Fibroblast of lung (primary cell): ENCODE measurements at regions not wholly inside any gene's neighbourhood (a gene's known extent, or its start where the extent isn't known, plus 50 kb on each side); places are given as distances from the start of the nearest gene placed in this dataset.

ENCODE experiments used
- DNase-seq, 2 donors: peaks; one replicate each; pipeline versions ENCODE4 v3.0.0 to v3.0.0-alpha.2; 2010; ENCODE audit warnings: low read depth in 2 of 2
- H2AFZ ChIP-seq: 2 replicates; pipeline ENCODE4 v1.5.1; 2012; ENCODE audit warnings: low read length, control low read depth, inconsistent platforms
- H3K27ac ChIP-seq: 2 replicates; pipeline ENCODE4 v1.5.1; 2011; ENCODE audit warnings: low read length, control low read depth; ENCODE audit not compliant: insufficient read depth
- H3K27me3 ChIP-seq: 2 replicates; pipeline ENCODE4 v1.5.1; 2011; ENCODE audit warnings: mild to moderate bottlenecking, low read length; ENCODE audit not compliant: control insufficient read depth, insufficient read depth
- H3K36me3 ChIP-seq: 2 replicates; pipeline ENCODE4 v1.5.1; 2011; ENCODE audit warnings: low read length; ENCODE audit not compliant: control insufficient read depth, insufficient read depth
- H3K4me1 ChIP-seq: 2 replicates; pipeline ENCODE4 v1.5.1; 2011; ENCODE audit warnings: low read length; ENCODE audit not compliant: control insufficient read depth, insufficient read depth; ENCODE audit errors: extremely low read depth
- H3K4me2 ChIP-seq: 2 replicates; pipeline ENCODE4 v1.5.1; 2011; ENCODE audit warnings: low read length, control low read depth; ENCODE audit not compliant: insufficient read depth; ENCODE audit errors: extremely low read depth
- H3K4me3 ChIP-seq, 4 experiments: fragments of 200-600 bp in 1 of 4; sonication (generic) in 1 of 4; replicated peaks in 1 of 4; 2 replicates each; pipeline ENCODE4 v1.5.1; 2011 to 2016; ENCODE audit warnings: low read length in 4 of 4, low read depth in 3 of 4, mild to moderate bottlenecking in 3 of 4, control low read depth in 2 of 4, inconsistent platforms in 1 of 4, mixed read lengths in 1 of 4; ENCODE audit not compliant: insufficient read depth in 1 of 4; ENCODE audit errors: control extremely low read depth in 1 of 4
- H3K79me2 ChIP-seq: 2 replicates; pipeline ENCODE4 v1.5.1; 2012; ENCODE audit warnings: mild to moderate bottlenecking, low read length, inconsistent platforms; ENCODE audit not compliant: control insufficient read depth, insufficient read depth
- H3K9ac ChIP-seq: 2 replicates; pipeline ENCODE4 v1.5.1; 2011; ENCODE audit warnings: mild to moderate bottlenecking, low read length, control low read depth; ENCODE audit not compliant: insufficient read depth
- H3K9me3 ChIP-seq: 2 replicates; pipeline ENCODE4 v1.5.1; 2012; ENCODE audit warnings: low read depth, low read length; ENCODE audit not compliant: control insufficient read depth, insufficient read depth
- H4K20me1 ChIP-seq: 2 replicates; pipeline ENCODE4 v1.5.1; 2011; ENCODE audit warnings: low read length; ENCODE audit not compliant: control insufficient read depth, insufficient read depth; ENCODE audit errors: extremely low read depth
- CTCF ChIP-seq, 2 donors: IDR thresholded peaks in 1 of 2; conservative IDR thresholded peaks in 1 of 2; 1 replicate in 1 of 2; 2 replicates in 1 of 2; pipeline ENCODE4 v1.5.1; 2011 to 2012; ENCODE audit warnings: low read length in 2 of 2, control low read depth in 1 of 2, inconsistent platforms in 1 of 2, low read depth in 1 of 2, mild to moderate bottlenecking in 1 of 2
- EZH2 ChIP-seq: IDR thresholded peaks from 2 replicates; pipeline ENCODE4 v1.5.1; 2012; ENCODE audit warnings: low read length, control low read depth, mild to moderate bottlenecking; ENCODE audit errors: missing control alignments

- no peaks in the 10 kb centered on the region for H3K27me3 ChIP-seq
- H4K20me1 ChIP-seq: no peaks in the 10 kb centered on the region
- no peak overlapping the region for H3K27ac ChIP-seq
- no peak overlapping the region for H3K4me2 ChIP-seq
- H2AFZ ChIP-seq: no peak overlapping the region
- no peak for DNase-seq
- no peak overlapping the region for H3K4me3 ChIP-seq
- H3K79me2 ChIP-seq: no peaks in the 10 kb centered on the region
- H3K9ac ChIP-seq: no peak overlapping the region
- no peaks in the 10 kb centered on the region for H3K36me3 ChIP-seq
- no peaks in the 10 kb centered on the region for H3K9me3 ChIP-seq
- H3K4me1 ChIP-seq: no peaks in the 10 kb centered on the region
- TF ChIP-seq EZH2: no peak
- TF ChIP-seq CTCF (conservative IDR thresholded peaks at IDR 0.05 in 1 of 2, IDR thresholded peaks at IDR 0.05 in 1 of 2; ENCODE audit: low read depth in 1 of 2, low read length in 2 of 2): no peak
These were observed 366.3 kb downstream of the RPS6KC1 start for GRCh38 chr1:213417225-213417820.

- Histone ChIP-seq H3K27me3 (no peaks in the 10 kb centered on the region), H3K4me1 (no peaks in the 10 kb centered on the region), H2AFZ (no peak overlapping the region), H3K9ac (no peak overlapping the region), H3K79me2 (no peaks in the 10 kb centered on the region), H3K36me3 (no peaks in the 10 kb centered on the region), H3K4me3 (no peak overlapping the region), H3K9me3 (no peaks in the 10 kb centered on the region), H3K4me2 (no peak overlapping the region), H4K20me1 (no peaks in the 10 kb centered on the region), H3K27ac (no peak overlapping the region)
- no peak for DNase-seq
- TF ChIP-seq EZH2: no peak
- no peak for TF ChIP-seq CTCF (conservative IDR thresholded peaks at IDR 0.05 in 1 of 2, IDR thresholded peaks at IDR 0.05 in 1 of 2; ENCODE audit: low read depth in 1 of 2, low read length in 2 of 2)
These were observed 366.8 kb downstream of the RPS6KC1 start for GRCh38 chr1:213417846-213418245.

- no peak overlapping the region for H3K4me3 ChIP-seq
- no peaks in the 10 kb centered on the region for H3K9me3 ChIP-seq
- H3K27ac ChIP-seq: no peak overlapping the region
- H3K4me1 ChIP-seq: no peaks in the 10 kb centered on the region
- H3K4me2 ChIP-seq: no peak overlapping the region
- TF ChIP-seq EZH2 (no peak), CTCF (conservative IDR thresholded peaks at IDR 0.05 in 1 of 2, IDR thresholded peaks at IDR 0.05 in 1 of 2; ENCODE audit: low read depth in 1 of 2, low read length in 2 of 2) (no peak)
- no peaks in the 10 kb centered on the region for H3K79me2 ChIP-seq
- no peaks in the 10 kb centered on the region for H4K20me1 ChIP-seq
- no peak for DNase-seq
- H3K9ac ChIP-seq: no peak overlapping the region
- H2AFZ ChIP-seq: no peak overlapping the region
- H3K27me3 ChIP-seq: no peaks in the 10 kb centered on the region
- H3K36me3 ChIP-seq: no peaks in the 10 kb centered on the region
These were observed 367.4 kb downstream of the RPS6KC1 start for GRCh38 chr1:213418268-213419071.
